GM18868 (cell line): ENCODE measurements at regions not wholly inside any gene's neighbourhood (a gene's known extent, or its start where the extent isn't known, plus 50 kb on each side); places are given as distances from the start of the nearest gene placed in this dataset.
"Not testable (repeated sequence)": the region's sequence is repeated elsewhere in the genome, so short reads cannot be mapped to it uniquely, and the experiment has no call there.

Source experiments
- ATAC-seq: cut with Tn5 transposase; IDR thresholded peaks from one replicate; pipeline ENCODE4 v1.9.1; 2021; ENCODE audit warnings: mild to moderate bottlenecking, moderate library complexity; ENCODE audit not compliant: unreplicated experiment

DNA sequence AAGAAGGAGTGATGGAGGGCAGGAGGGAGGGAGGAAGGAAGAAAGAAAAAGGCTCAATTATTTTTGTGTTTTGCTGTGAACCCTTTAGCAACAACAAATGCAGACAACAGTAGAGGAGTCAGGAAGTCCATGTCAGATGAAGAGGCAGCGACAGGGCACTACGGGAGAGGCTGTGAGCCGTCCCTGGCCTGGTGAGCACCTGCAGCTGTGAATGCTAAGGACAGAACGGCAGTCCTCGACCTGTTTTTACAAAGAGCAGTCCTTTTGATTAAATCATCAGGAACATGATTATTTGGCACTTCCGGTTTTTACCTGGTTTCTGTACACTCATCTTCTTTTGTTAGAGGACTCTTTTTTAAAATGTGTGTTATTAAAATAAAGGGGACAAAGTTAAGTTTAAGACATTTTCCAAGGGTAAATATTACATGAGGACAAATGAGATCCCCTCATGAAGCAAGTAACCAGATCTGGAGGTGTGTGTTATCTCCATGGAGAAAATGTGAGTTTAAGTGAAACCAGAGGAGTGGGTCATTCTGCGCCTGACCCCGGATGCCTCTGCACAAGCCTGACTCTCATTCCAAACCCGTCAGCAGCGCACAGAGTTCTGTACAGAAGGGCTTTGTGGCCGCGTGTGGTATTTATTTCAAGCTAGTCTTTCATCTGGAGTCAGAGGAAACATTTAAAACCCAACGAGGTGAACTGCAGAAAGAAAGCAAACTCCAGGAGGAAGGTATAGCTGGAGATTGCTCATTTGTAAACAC is 492.5 kb downstream of the SOX11 start:
- peak; percentile 31 for ATAC-seq

- ATAC-seq = no peak
Measured at GRCh38 chr2:6186332-6187151, 494.4 kb downstream of the SOX11 start.

- ATAC-seq = no peak
Measured at GRCh38 chr2:6196449-6196848, 504.3 kb downstream of the SOX11 start.

GRCh38 chr2:6198370-6198919 is 506.3 kb downstream of the SOX11 start:
- ATAC-seq = not testable (repeated sequence)

DNA sequence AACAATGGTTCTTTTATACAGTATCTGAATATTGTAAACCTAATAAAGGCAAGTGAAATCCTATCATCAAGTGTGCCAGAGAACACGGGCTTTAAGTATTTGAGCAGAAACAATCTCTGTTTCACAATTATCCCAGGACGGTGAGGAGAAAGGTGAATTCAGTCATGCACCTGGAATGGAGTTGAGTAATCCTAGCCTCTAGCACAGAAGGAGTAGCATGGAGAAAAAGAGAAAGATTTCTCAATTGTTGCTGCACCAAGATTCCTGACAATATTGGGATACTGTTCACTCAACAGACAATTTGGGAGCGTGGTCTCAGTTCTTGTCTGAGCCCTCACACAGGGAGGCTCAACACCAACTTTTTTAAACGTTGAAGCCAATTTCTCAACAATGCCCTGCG is 510.6 kb downstream of the SOX11 start:
- ATAC-seq = no peak

- ATAC-seq = no peak
Measured at GRCh38 chr2:6203291-6203959, 511.2 kb downstream of the SOX11 start.

DNA sequence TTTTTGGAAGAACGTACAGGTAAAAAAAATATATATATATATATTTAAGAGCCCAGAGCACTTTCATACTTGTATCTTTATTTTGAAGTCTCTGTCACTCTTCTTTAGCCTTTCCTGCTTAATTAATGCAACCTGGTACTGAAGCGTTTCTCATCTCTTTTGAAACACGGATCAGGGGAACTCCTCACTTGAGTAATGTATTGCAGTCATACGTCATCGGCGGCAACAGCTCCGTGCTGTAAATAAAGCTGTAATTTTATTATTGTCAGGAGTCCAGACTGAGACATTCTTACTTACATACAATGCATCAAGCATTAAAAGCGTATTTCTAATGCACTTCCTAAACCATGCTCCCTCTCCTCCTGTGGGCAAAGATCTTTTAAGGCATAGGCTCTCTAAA is 514.7 kb downstream of the SOX11 start:
- ATAC-seq = no peak

DNA sequence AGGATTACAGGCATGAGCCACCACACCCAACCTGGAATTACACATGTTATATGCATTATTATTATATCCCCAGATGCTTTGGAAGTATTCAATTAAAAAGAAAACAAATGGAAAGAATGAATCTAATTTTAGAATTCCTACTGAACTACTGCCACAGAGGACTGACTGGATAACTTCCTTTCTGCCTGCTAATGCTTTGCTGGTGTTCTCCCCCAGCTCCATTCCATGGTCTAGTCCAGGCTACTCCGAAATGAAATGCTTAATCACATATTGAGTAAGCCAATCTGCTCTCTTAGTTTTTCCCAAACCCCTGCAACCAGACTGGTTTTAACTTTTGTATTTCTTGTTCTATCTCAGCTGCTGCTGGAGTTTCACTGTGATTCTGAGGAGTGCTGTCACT is 519.1 kb downstream of the SOX11 start:
- no peak for ATAC-seq

- ATAC-seq = no peak
Measured at GRCh38 chr2:6212491-6212890, 520.3 kb downstream of the SOX11 start.

DNA sequence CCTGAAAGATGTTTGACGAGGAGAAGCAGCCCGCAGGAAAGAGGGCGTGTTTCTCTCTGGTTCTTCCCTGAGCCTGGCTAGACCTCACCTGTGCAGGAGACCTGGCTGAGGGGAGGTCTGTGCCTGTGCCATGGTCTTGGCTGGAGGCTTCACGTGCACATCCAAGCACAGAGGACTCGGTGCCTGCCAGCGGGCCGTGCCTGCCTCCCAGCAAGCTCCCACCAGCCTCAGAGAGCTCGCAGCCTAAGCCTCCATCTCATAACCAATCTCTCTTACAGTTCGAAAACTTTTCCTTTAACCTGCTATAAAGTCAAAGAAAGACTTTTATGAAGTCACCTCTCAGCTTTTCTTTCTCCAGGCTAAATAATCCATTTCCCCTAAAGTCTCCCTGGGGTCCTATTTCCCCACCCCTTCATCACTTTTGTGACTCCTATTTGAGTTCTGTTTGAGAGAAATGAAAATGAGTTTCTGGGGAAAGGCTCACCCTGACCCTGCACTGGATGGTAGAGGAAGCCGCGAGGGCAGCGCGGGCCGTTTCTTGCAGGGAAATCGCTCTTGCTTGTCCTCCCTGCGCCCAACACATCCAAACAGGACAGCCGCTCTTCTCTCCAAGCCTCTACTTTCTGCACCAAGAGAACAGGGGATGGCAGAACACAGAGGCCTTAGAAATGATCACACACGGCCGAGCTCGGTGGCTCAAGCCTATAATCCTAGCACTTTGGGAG is 521.0 kb downstream of the SOX11 start:
- no peak for ATAC-seq

GRCh38 chr2:6214471-6214870 is 522.3 kb downstream of the SOX11 start:
- ATAC-seq = peak; percentile 77

GRCh38 chr2:6215053-6215452 is 522.9 kb downstream of the SOX11 start:
- ATAC-seq = no peak

DNA sequence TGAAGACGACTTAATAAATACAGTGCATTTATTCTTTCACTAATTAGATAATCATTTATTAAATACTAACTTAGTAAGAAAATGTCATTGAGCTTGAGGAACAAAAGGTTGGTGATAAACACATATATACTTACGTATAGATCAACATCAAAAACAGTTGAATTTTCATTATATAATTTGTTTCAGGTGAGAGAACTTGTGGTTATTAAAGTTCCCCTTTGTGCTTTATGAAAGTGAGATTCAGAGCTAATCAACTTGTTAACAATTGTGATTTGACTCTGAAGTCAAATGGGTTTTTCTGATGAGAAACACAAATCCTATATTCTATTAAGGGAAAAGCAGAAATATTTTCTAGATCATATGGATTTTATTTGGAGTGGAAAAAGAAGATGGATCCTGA is 524.0 kb downstream of the SOX11 start:
- ATAC-seq = peak; percentile 52

DNA sequence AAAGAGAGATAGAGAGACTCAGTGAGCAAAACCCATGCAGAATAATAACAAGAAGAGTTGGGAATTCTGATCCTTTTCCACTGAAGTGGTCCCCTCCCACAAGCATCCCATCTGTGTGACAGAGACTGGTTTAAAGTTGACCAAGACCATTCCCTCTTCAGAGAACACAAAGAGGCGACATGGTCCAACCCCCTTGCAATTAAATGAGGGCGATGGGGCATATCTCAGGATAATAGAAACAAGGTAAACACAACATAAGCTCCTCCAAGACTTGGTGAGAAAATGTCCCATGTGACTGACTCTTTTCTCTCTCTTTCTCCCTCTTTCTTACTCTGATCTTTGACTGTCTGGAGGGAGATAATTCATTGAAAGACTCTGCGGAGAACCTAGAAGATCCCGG is 526.7 kb downstream of the SOX11 start:
- no peak for ATAC-seq

DNA sequence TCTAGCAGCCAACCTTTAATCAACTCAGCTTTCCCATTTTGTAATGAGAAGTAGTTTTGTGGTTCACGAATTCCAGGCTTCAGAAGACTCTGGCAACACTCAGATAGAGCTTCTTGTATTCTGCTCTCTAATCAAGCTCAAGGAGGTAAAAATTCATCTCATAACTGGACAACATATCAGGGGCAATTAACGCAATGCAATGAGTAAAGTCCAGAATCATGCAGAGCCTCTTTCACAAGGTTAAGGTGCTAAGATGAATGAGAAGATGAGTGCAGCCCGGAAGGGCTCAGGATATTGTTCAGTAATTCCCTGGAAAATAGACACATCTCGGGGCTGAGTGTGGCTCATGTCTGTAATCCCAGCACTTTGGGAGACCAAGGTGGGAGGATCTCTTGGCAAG is 527.7 kb downstream of the SOX11 start:
- no peak for ATAC-seq

GRCh38 chr2:6222296-6222695 is 530.1 kb downstream of the SOX11 start:
- ATAC-seq = no peak

- ATAC-seq = peak; percentile 94
Measured at GRCh38 chr2:6224267-6224666, 532.1 kb downstream of the SOX11 start.

DNA sequence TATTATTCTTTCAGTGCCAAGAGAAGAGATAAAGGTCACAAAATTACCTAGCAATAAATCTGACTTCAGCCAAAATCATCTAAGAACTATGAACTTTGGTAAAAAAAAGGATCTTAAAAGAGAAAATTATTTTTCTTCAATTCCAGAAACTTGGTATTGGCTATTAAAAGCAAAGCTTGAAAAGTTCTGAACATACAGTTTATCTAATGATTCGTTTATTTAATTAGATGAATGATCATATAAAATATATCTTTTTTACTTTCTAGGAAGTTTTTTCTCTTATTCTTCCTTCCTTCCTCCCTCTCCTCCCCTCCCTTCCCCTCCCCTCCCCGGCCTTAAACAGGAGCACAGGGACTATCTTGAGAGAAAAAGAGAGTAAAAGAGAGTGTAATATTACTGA is 536.1 kb downstream of the SOX11 start:
- ATAC-seq = no peak

DNA sequence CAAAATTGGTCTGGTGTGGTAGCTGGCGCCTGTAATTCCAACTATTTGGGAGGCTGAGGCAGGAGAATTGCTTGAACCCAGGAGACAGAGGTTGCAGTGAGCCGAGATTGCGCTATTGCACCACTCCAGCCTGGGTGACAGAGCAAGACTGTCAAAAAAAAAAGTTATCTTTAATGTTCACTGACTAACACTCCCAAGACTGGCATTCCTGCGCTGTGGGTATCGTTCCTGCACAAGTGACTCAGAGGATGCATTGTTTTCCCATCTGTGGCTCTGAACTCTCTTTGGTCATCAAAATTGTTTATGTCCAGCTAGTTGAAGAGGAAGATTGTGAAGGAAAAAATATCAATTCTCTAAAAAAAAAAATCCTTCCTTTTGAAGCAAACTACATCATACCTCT is 539.0 kb downstream of the SOX11 start:
- ATAC-seq = no peak

- no peak for ATAC-seq
Measured at GRCh38 chr2:6233993-6234392, 541.8 kb downstream of the SOX11 start.

DNA sequence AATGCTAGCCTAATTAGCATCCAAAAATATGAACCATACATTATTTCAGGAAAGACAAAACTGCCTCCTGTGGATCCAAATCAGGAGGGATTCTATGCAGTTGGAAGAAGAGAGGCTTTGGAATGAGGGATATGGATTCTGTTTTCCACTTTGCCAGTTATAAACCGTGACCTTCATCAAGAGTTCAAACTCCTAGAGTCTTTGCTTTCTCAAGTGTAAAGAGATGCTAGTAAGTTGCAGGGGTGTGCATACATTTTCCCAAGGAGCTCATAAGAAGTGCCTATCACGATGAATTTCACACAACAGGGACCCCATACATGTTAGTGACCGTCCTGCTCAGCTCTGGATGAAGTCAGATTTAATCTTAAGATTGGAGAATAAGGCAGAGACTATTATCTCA is 542.5 kb downstream of the SOX11 start:
- no peak for ATAC-seq
